Upper lobe of left lung (tissue), 6 donors: ENCODE measurements at regions not wholly inside any gene's neighbourhood (a gene's known extent, or its start where the extent isn't known, plus 50 kb on each side); places are given as distances from the start of the nearest gene placed in this dataset.

Experiments used
- ATAC-seq, 2 donors: fragments of 200-7000 bp; cut with Tn5 transposase; one replicate each; pipeline ENCODE4 v1.9.1; 2022; ENCODE audit warnings: mild to moderate bottlenecking in 2 of 2, moderate library complexity in 2 of 2; ENCODE audit not compliant: low FRiP score in 2 of 2
- DNase-seq, 2 donors: peaks; one replicate each; pipeline ENCODE4 v3.0.0-alpha.2; 2019 to 2020
- H3K27ac ChIP-seq, 4 donors: fragments of 200-600 bp; sonication (generic); one replicate each; pipeline ENCODE4 v1.5.1; 2016 to 2019
- H3K27me3 ChIP-seq, 4 donors: fragments of 200-600 bp; sonication (generic); one replicate each; pipeline ENCODE4 v1.5.1; 2017 to 2019
- H3K36me3 ChIP-seq, 4 donors: fragments of 200-600 bp; sonication (generic); one replicate each; pipeline ENCODE4 v1.5.1; 2016 to 2019
- H3K4me1 ChIP-seq, 4 donors: fragments of 200-600 bp; sonication (generic); one replicate each; pipeline ENCODE4 v1.5.1; 2018 to 2019
- H3K4me3 ChIP-seq, 4 donors: fragments of 200-600 bp; sonication (generic); one replicate each; pipeline ENCODE4 v1.5.1; 2017 to 2019; ENCODE audit warnings: mild to moderate bottlenecking in 2 of 4, moderate library complexity in 1 of 4
- H3K9me3 ChIP-seq, 4 donors: fragments of 200-600 bp; sonication (generic); one replicate each; pipeline ENCODE4 v1.5.1; 2018 to 2019
- CTCF ChIP-seq, 6 experiments: fragments of 450-650 bp in 4 of 6; fragments of 200-600 bp in 2 of 6; sonication (generic) in 2 of 6; IDR thresholded peaks; one replicate each; pipeline ENCODE4 v1.5.1; 2016 to 2019; ENCODE audit warnings: antibody characterized with exemption in 6 of 6
- EP300 ChIP-seq, 4 donors: sonication (generic); formaldehyde crosslinking; IDR thresholded peaks; one replicate each; pipeline ENCODE4 v1.5.1; 2017; ENCODE audit warnings: antibody characterized with exemption in 4 of 4, control low read depth in 2 of 4
- POLR2A ChIP-seq, 4 donors: fragments of 450-650 bp; IDR thresholded peaks; one replicate each; pipeline ENCODE4 v1.5.1; 2016 to 2017; ENCODE audit warnings: antibody characterized with exemption in 4 of 4, mild to moderate bottlenecking in 2 of 4
- POLR2AphosphoS5 ChIP-seq, 2 donors: sonication (generic); formaldehyde crosslinking; IDR thresholded peaks; one replicate each; pipeline ENCODE4 v1.5.1; 2017; ENCODE audit warnings: antibody characterized with exemption in 2 of 2
- WGBS, 2 donors: methylation state at CpG; one replicate each; pipeline ENCODE4 v1.1.5; 2017 to 2018; 5-methylcytosine and 5-hydroxymethylcytosine counted together
- donor health status: DM: no; HTN: no; CAD: no; lungs with moderate emphysema.
- donor health status: DM: no; HTN: yes; CAD: no; lungs with severe emphysema.

GRCh38 chr3:176906046-176906905 lies 291.0 kb downstream of the TBL1XR1 start:
- no peaks in the 10 kb centered on the region for H3K9me3 ChIP-seq
- H3K4me1 ChIP-seq: peaks cover 0 to 4% (median 0%) of the 10 kb centered on the region in 4 donors
- no peak for DNase-seq
- TF ChIP-seq POLR2AphosphoS5 (IDR thresholded peaks at IDR 0.05) (no peak), POLR2A (IDR thresholded peaks at IDR 0.05) (no peak), EP300 (IDR thresholded peaks at IDR 0.05) (no peak), CTCF (IDR thresholded peaks at IDR 0.05) (no peak)
- H3K4me3 ChIP-seq: no peak overlapping the region
- H3K27me3 ChIP-seq: no peaks in the 10 kb centered on the region
- peak in 1 of 2 donors; percentile 88 for ATAC-seq
- H3K27ac ChIP-seq: no peak overlapping the region
- no peaks in the 10 kb centered on the region for H3K36me3 ChIP-seq
- WGBS, 2 donors: 51 to 57% methylated on average over 5 of the region's 5 CpGs

GRCh38 chr3:176905331-176905730 lies 292.0 kb downstream of the TBL1XR1 start:
- WGBS, 2 donors: 23 to 30% methylated on average over 1 of the region's 1 CpG
- no peak overlapping the region for H3K27ac ChIP-seq
- ATAC-seq (no peak), DNase-seq (no peak)
- H3K9me3 ChIP-seq: no peaks in the 10 kb centered on the region
- peaks cover 0 to 4% (median 0%) of the 10 kb centered on the region in 4 donors for H3K4me1 ChIP-seq
- TF ChIP-seq POLR2AphosphoS5 (IDR thresholded peaks at IDR 0.05): no peak
- no peak for TF ChIP-seq EP300 (IDR thresholded peaks at IDR 0.05)
- no peak for TF ChIP-seq CTCF (IDR thresholded peaks at IDR 0.05)
- TF ChIP-seq POLR2A (IDR thresholded peaks at IDR 0.05): no peak
- no peaks in the 10 kb centered on the region for H3K36me3 ChIP-seq
- H3K27me3 ChIP-seq: no peaks in the 10 kb centered on the region
- H3K4me3 ChIP-seq: no peak overlapping the region

GRCh38 chr3:176904506-176904905 lies 292.8 kb downstream of the TBL1XR1 start:
- H3K36me3 ChIP-seq: no peaks in the 10 kb centered on the region
- no peaks in the 10 kb centered on the region for H3K27me3 ChIP-seq
- H3K4me1 ChIP-seq: peaks cover 0 to 4% (median 0%) of the 10 kb centered on the region in 4 donors
- WGBS, 2 donors: 28 to 40% methylated on average over 4 of the region's 4 CpGs
- no peak for ATAC-seq
- no peak overlapping the region for H3K27ac ChIP-seq
- H3K9me3 ChIP-seq: no peaks in the 10 kb centered on the region
- TF ChIP-seq POLR2AphosphoS5 (IDR thresholded peaks at IDR 0.05) (no peak), POLR2A (IDR thresholded peaks at IDR 0.05) (no peak), CTCF (IDR thresholded peaks at IDR 0.05) (no peak), EP300 (IDR thresholded peaks at IDR 0.05) (no peak)
- no peak for DNase-seq
- no peak overlapping the region for H3K4me3 ChIP-seq

- ATAC-seq: no peak
- H3K4me3 ChIP-seq: no peak overlapping the region
- no peak for TF ChIP-seq EP300 (IDR thresholded peaks at IDR 0.05)
- DNase-seq: no peak
- 65 to 66% methylated on average over 3 of the region's 3 CpGs for WGBS, 2 donors
- H3K9me3 ChIP-seq: no peaks in the 10 kb centered on the region
- no peak overlapping the region for H3K27ac ChIP-seq
- H3K36me3 ChIP-seq: no peaks in the 10 kb centered on the region
- H3K27me3 ChIP-seq: no peaks in the 10 kb centered on the region
- H3K4me1 ChIP-seq: no peaks in the 10 kb centered on the region
Measured at GRCh38 chr3:176896640-176897039, 300.6 kb downstream of the TBL1XR1 start.

GRCh38 chr3:176896165-176896564 lies 301.1 kb downstream of the TBL1XR1 start:
- Histone ChIP-seq H3K27me3 (no peaks in the 10 kb centered on the region), H3K36me3 (no peaks in the 10 kb centered on the region), H3K27ac (no peak overlapping the region), H3K4me3 (no peak overlapping the region), H3K4me1 (no peaks in the 10 kb centered on the region), H3K9me3 (no peaks in the 10 kb centered on the region)
- no peak for TF ChIP-seq EP300 (IDR thresholded peaks at IDR 0.05)
- TF ChIP-seq CTCF (IDR thresholded peaks at IDR 0.05): no peak
- no peak for TF ChIP-seq POLR2AphosphoS5 (IDR thresholded peaks at IDR 0.05)
- no peak for TF ChIP-seq POLR2A (IDR thresholded peaks at IDR 0.05)
- 90 to 98% methylated on average over 2 to 3 of the region's 3 CpGs for WGBS, 2 donors
- ATAC-seq (no peak), DNase-seq (no peak)
